D721Med (cell line): ENCODE measurements at regions not wholly inside any gene's neighbourhood (a gene's known extent, or its start where the extent isn't known, plus 50 kb on each side); places are given as distances from the start of the nearest gene placed in this dataset.

Experiments used
- DNase-seq: peaks from one replicate; pipeline ENCODE4 v3.0.0; 2011; ENCODE audit warnings: low spot score; ENCODE audit not compliant: insufficient read length
- FAIRE-seq: peaks from 2 replicates; lab custom pipeline; 2011; peaks lifted over from hg19 to GRCh38; lab: Jason Lieb, UNC
- CTCF ChIP-seq: IDR thresholded peaks from 2 replicates; pipeline ENCODE4 v1.5.1; 2012; ENCODE audit warnings: mild to moderate bottlenecking, control low read depth; ENCODE audit not compliant: insufficient read depth; ENCODE audit errors: missing control alignments

- DNase-seq (no peak), FAIRE-seq (no peak)
- no peak for TF ChIP-seq CTCF
Observed at GRCh38 chr6:113633638-113634037, 223.5 kb upstream of the MARCKS start.

DNA sequence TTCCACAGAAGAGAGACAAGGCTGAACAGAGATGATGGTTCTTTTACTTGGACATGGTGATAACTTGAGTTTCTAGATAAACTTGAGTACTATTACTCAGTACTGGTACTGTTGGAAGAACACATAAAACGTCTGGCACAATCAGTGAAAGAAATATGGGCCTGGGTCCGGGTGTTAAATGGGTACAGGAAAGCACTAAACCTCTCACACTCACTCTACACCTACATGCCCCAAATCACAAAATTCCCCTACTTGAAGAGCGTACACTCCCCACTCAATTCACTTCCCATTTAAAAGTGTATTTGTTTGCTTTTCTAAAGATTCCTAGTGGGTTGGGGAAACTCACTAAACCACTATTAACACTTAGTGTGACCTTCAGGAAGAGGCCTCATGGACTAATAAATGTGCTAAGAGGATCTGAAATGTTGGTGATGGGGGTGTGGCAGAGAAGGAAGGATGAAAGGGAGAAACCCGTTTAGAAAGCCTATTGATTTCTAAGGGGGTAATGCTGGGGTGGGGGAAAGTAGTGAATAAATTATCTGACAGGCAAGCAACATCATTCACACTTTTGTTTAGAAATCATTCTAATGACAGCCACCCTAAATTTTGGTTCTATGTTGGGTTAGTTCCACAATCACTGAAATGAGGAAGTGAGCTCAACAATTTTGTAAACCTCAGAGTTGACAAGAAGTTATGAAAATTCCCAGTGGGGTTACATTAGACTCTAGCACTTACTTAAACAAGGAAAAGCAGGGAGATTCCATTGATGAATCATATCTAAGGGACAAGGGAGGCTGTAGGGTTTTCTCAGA, 222.6 kb upstream of the MARCKS start:
- FAIRE-seq (no peak), DNase-seq (no peak)
- no peak for TF ChIP-seq CTCF

- no peak for TF ChIP-seq CTCF
- DNase-seq (no peak), FAIRE-seq (no peak)
Observed at GRCh38 chr6:113635222-113635986, 221.7 kb upstream of the MARCKS start.

GRCh38 chr6:113636357-113636824, 220.8 kb upstream of the MARCKS start:
- TF ChIP-seq CTCF: no peak
- FAIRE-seq (no peak), DNase-seq (no peak)

- FAIRE-seq (no peak), DNase-seq (no peak)
- TF ChIP-seq CTCF: no peak
Observed at GRCh38 chr6:113640051-113640450, 217.1 kb upstream of the MARCKS start.

GRCh38 chr6:113642001-113642713, 215.0 kb upstream of the MARCKS start:
- DNase-seq (no peak), FAIRE-seq (no peak)
- no peak for TF ChIP-seq CTCF
